SK-N-SH (cell line): ENCODE measurements at regions not wholly inside any gene's neighbourhood (a gene's known extent, or its start where the extent isn't known, plus 50 kb on each side); places are given as distances from the start of the nearest gene placed in this dataset.

Experiments used
- CTCF ChIA-PET: fragments of 300-600, 350-600 bp; formaldehyde crosslinking; extraction: SDS; loops from one replicate; lab custom pipeline; 2021; lab: Yijun Ruan, JAX
- POLR2A ChIA-PET: fragments of 350-600 bp; sonication (Branson Sonifier 250); formaldehyde crosslinking; extraction: SDS; loops from one replicate; lab custom pipeline; 2020; ENCODE audit warnings: antibody characterized with exemption, inconsistent platforms; lab: Yijun Ruan, JAX
- DNase-seq: peaks from one replicate; pipeline ENCODE4 v3.0.0; 2012
- H2AFZ ChIP-seq: fragments of 200-600 bp; sonication (generic); 2 replicates; pipeline ENCODE4 v1.8.1; 2016; ENCODE audit warnings: antibody characterized with exemption, mild to moderate bottlenecking, low read depth
- H3F3A ChIP-seq: fragments of 200-600 bp; sonication (generic); replicated peaks from 2 replicates; pipeline ENCODE3; 2016; ENCODE audit warnings: antibody characterized with exemption, mild to moderate bottlenecking; ENCODE audit not compliant: insufficient read depth
- H3K27ac ChIP-seq, 2 experiments: fragments of 200-500 bp in 1 of 2; fragments of 200-600 bp in 1 of 2; sonication (Bioruptor generic) in 1 of 2; sonication (generic), shearing (Covaris generic) in 1 of 2; 2 replicates each; pipeline versions ENCODE4 v1.5.1 to v1.6.1; 2014 to 2016; ENCODE audit warnings: low read depth in 2 of 2, inconsistent platforms in 1 of 2, low read length in 1 of 2, mild to moderate bottlenecking in 1 of 2, mixed read lengths in 1 of 2
- H3K27me3 ChIP-seq: fragments of 200-600 bp; sonication (generic), shearing (Covaris generic); 2 replicates; pipeline ENCODE4 v1.6.1; 2016; ENCODE audit warnings: mixed run types; ENCODE audit not compliant: insufficient read depth
- H3K36me3 ChIP-seq, 2 experiments: fragments of 200-500 bp in 1 of 2; fragments of 200-600 bp in 1 of 2; sonication (Bioruptor generic) in 1 of 2; sonication (generic) in 1 of 2; replicated peaks in 1 of 2; 2 replicates each; pipeline versions ENCODE3 to v1.5.1; 2014 to 2016; ENCODE audit warnings: low read length in 1 of 2, mild to moderate bottlenecking in 1 of 2; ENCODE audit not compliant: insufficient read depth in 2 of 2, control insufficient read depth in 1 of 2
- H3K4me1 ChIP-seq, 2 experiments: fragments of 200-500 bp in 1 of 2; fragments of 200-600 bp in 1 of 2; sonication (Bioruptor generic) in 1 of 2; sonication (generic), shearing (Covaris generic) in 1 of 2; 2 replicates each; pipeline versions ENCODE4 v1.5.1 to v1.6.1; 2014 to 2016; ENCODE audit warnings: low read depth in 1 of 2, low read length in 1 of 2, mixed run types in 1 of 2; ENCODE audit not compliant: insufficient read depth in 2 of 2, control insufficient read depth in 1 of 2
- H3K4me2 ChIP-seq: fragments of 200-600 bp; sonication (generic), shearing (Covaris generic); 2 replicates; pipeline ENCODE4 v1.6.1; 2017; ENCODE audit warnings: mixed run types
- H3K4me3 ChIP-seq, 2 experiments: fragments of 200-500 bp in 1 of 2; fragments of 200-600 bp in 1 of 2; sonication (Bioruptor generic) in 1 of 2; sonication (generic), shearing (Covaris generic) in 1 of 2; 2 replicates each; pipeline versions ENCODE4 v1.5.1 to v1.8.1; 2014 to 2016; ENCODE audit warnings: low read depth in 2 of 2, inconsistent platforms in 1 of 2, low read length in 1 of 2, mild to moderate bottlenecking in 1 of 2, mixed read lengths in 1 of 2, moderate library complexity in 1 of 2
- H3K79me2 ChIP-seq: fragments of 200-600 bp; sonication (generic); 2 replicates; pipeline ENCODE4 v1.8.1; 2017; ENCODE audit warnings: mild to moderate bottlenecking; ENCODE audit not compliant: insufficient read depth
- H3K9ac ChIP-seq: fragments of 200-600 bp; sonication (generic); 2 replicates; pipeline ENCODE4 v1.6.1; 2017; ENCODE audit warnings: mixed run types
- H3K9me2 ChIP-seq: fragments of 200-600 bp; sonication (generic); 2 replicates; pipeline ENCODE4 v1.6.1; 2017; ENCODE audit warnings: mixed run types
- H3K9me3 ChIP-seq: fragments of 200-600 bp; sonication (generic); 2 replicates; pipeline ENCODE4 v1.6.1; 2017; ENCODE audit warnings: mixed run types, mild to moderate bottlenecking, moderate library complexity
- H4K20me1 ChIP-seq: fragments of 200-600 bp; sonication (generic); 2 replicates; pipeline ENCODE4 v1.6.1; 2017; ENCODE audit warnings: mild to moderate bottlenecking, mixed run types; ENCODE audit not compliant: insufficient read depth
- EZH2phosphoT487 ChIP-seq: fragments of 200-600 bp; sonication (generic); IDR thresholded peaks from 2 replicates; pipeline ENCODE4 v1.6.1; 2017; ENCODE audit warnings: low read depth, mixed run types, mild to moderate bottlenecking, antibody characterized with exemption, moderate library complexity, borderline replicate concordance
- FOSL2 ChIP-seq: IDR thresholded peaks from 2 replicates; pipeline ENCODE4 v1.4.0; 2012; ENCODE audit warnings: low read depth, mild to moderate bottlenecking, moderate library complexity, borderline replicate concordance
- FOXJ3 ChIP-seq: sonication (generic); formaldehyde crosslinking; IDR thresholded peaks from 2 replicates; pipeline ENCODE4 v1.5.1; 2020; ENCODE audit warnings: mild to moderate bottlenecking, missing genetic modification reagents
- GABPA ChIP-seq: IDR thresholded peaks from 2 replicates; pipeline ENCODE4 v1.4.0; 2012; ENCODE audit warnings: low read depth, mild to moderate bottlenecking
- MEF2A ChIP-seq: IDR thresholded peaks from 2 replicates; pipeline ENCODE4 v1.4.0; 2012; ENCODE audit warnings: low read depth, borderline replicate concordance
- MXI1 ChIP-seq: IDR thresholded peaks from 2 replicates; pipeline ENCODE4 v1.6.1; 2012; ENCODE audit warnings: mild to moderate bottlenecking, low read depth, low read length, improper control_type of control experiment
- NFIC ChIP-seq: IDR thresholded peaks from 2 replicates; pipeline ENCODE4 v1.4.0; 2012; ENCODE audit warnings: borderline replicate concordance
- NRF1 ChIP-seq: IDR thresholded peaks from 2 replicates; pipeline ENCODE4 v1.6.1; 2012; ENCODE audit warnings: low read depth, mild to moderate bottlenecking, low read length
- POLR2AphosphoS5 ChIP-seq: IDR thresholded peaks from 2 replicates; pipeline ENCODE4 v1.6.1; 2012; ENCODE audit warnings: low read depth, low read length
- RCOR1 ChIP-seq: fragments of 150-350 bp; IDR thresholded peaks from 2 replicates; pipeline ENCODE4 v1.6.1; 2017; ENCODE audit warnings: antibody characterized with exemption, low read length
- REST ChIP-seq: IDR thresholded peaks from 2 replicates; pipeline ENCODE4 v1.6.1; 2012; ENCODE audit warnings: mild to moderate bottlenecking, low read depth, low read length, moderate library complexity
- SMC3 ChIP-seq: IDR thresholded peaks from 2 replicates; pipeline ENCODE4 v1.6.1; 2012; ENCODE audit warnings: low read depth, low read length, improper control_type of control experiment
- USF2 ChIP-seq: fragments of 150-350 bp; IDR thresholded peaks from 2 replicates; pipeline ENCODE4 v1.6.1; 2017; ENCODE audit warnings: antibody characterized with exemption, low read length, low read depth, borderline replicate concordance
- ZBTB33 ChIP-seq: IDR thresholded peaks from 2 replicates; pipeline ENCODE4 v1.4.0; 2012; ENCODE audit warnings: low read depth, borderline replicate concordance
- WGBS: methylation state at CpG from one replicate; pipeline ENCODE4 v1.1.6; 2017; ENCODE audit warnings: low lambda C conversion rate; 5-methylcytosine and 5-hydroxymethylcytosine counted together
- TF ChIP-seq, protein P1 (sequence below): IDR thresholded peaks from 2 replicates; pipeline ENCODE4 v1.4.0; 2012; ENCODE audit warnings: low read depth, borderline replicate concordance
- TF ChIP-seq, protein P2 (sequence below): IDR thresholded peaks from 2 replicates; pipeline ENCODE4; 2012

DNA sequence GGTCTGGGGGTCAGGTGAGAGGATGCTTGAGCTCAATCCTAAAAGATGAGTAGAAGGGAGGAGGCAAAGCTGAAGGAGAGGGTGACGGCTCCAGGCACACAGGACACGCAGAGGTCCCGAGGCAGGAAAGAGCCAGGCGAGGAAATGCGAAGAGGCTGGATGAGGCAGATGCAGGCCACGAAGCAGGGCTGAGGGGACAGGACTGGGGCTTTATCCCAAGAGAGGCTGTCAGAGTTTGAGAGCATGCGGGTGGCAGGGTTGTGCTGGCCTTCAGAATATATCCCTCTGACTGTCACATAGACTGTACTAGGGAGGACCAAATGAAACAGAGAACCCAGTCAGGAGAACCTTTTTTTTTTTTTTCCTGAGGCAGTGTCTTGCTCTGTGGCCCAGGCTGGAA is 100.2 kb downstream of the RMI2 start:
- Histone ChIP-seq H3K79me2 (no peaks in the 10 kb centered on the region), H4K20me1 (no peaks in the 10 kb centered on the region), H3K36me3 (no peaks in the 10 kb centered on the region), H3K27ac (no peak overlapping the region), H3K4me2 (no peak overlapping the region), H3K4me3 (no peak overlapping the region), H3K9me3 (no peaks in the 10 kb centered on the region), H3K9ac (no peak overlapping the region), H3K4me1 (no peaks in the 10 kb centered on the region; a peak in 1 of 4 replicates), H2AFZ (no peak overlapping the region), H3K9me2 (no peaks in the 10 kb centered on the region), H3F3A (no peaks in the 10 kb centered on the region), H3K27me3 (no peaks in the 10 kb centered on the region)
- WGBS = 88% methylated on average over 7 of the region's 7 CpGs
- no peak for TF ChIP-seq NRF1
- DNase-seq = no peak
- ChIA-PET POLR2A (no interaction called here), CTCF (interaction anchor here (0.6 kb wide), 1 partner anchor 1228 kb away, joined by 3 read pairs; no protein-coding TSS in a partner anchor)

GRCh38 chr16:11446566-11447119 is 101.4 kb downstream of the RMI2 start:
- Histone ChIP-seq H2AFZ (no peak overlapping the region), H3K4me3 (no peak overlapping the region), H4K20me1 (no peaks in the 10 kb centered on the region), H3K9me3 (no peaks in the 10 kb centered on the region), H3K4me2 (no peak overlapping the region), H3K9me2 (no peaks in the 10 kb centered on the region), H3K4me1 (no peaks in the 10 kb centered on the region; a peak in 1 of 4 replicates), H3K27me3 (no peaks in the 10 kb centered on the region), H3K79me2 (no peaks in the 10 kb centered on the region), H3K36me3 (no peaks in the 10 kb centered on the region), H3F3A (no peaks in the 10 kb centered on the region), H3K27ac (no peak overlapping the region), H3K9ac (no peak overlapping the region)
- 60% methylated on average over 12 of the region's 12 CpGs for WGBS
- CTCF ChIA-PET = no interaction called here
- DNase-seq = peak; percentile 12
- TF ChIP-seq SMC3 = no peak
- no peak for TF ChIP-seq FOXJ3 (CRISPR knock-in tag)
- TF ChIP-seq ZBTB33 = no peak
- TF ChIP-seq MEF2A = no peak
- no peak for TF ChIP-seq USF2
- TF ChIP-seq RCOR1 = no peak
- TF ChIP-seq, protein P1, sequence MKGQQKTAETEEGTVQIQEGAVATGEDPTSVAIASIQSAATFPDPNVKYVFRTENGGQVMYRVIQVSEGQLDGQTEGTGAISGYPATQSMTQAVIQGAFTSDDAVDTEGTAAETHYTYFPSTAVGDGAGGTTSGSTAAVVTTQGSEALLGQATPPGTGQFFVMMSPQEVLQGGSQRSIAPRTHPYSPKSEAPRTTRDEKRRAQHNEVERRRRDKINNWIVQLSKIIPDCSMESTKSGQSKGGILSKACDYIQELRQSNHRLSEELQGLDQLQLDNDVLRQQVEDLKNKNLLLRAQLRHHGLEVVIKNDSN = no peak
- TF ChIP-seq, protein P2, sequence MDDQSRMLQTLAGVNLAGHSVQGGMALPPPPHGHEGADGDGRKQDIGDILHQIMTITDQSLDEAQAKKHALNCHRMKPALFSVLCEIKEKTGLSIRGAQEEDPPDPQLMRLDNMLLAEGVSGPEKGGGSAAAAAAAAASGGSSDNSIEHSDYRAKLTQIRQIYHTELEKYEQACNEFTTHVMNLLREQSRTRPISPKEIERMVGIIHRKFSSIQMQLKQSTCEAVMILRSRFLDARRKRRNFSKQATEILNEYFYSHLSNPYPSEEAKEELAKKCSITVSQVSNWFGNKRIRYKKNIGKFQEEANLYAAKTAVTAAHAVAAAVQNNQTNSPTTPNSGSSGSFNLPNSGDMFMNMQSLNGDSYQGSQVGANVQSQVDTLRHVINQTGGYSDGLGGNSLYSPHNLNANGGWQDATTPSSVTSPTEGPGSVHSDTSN = no peak
- no peak for TF ChIP-seq EZH2phosphoT487
- no peak for TF ChIP-seq MXI1
- no peak for TF ChIP-seq FOSL2
- no peak for TF ChIP-seq POLR2AphosphoS5
- TF ChIP-seq GABPA = no peak
- no peak for TF ChIP-seq REST
- no peak for TF ChIP-seq NFIC
- POLR2A ChIA-PET = no interaction called here
